Erythroblast (primary cell): ENCODE measurements at regions not wholly inside any gene's neighbourhood (a gene's known extent, or its start where the extent isn't known, plus 50 kb on each side); places are given as distances from the start of the nearest gene placed in this dataset.
"Not testable (repeated sequence)": the region's sequence is repeated elsewhere in the genome, so short reads cannot be mapped to it uniquely, and the experiment has no call there.

Experiments
- GATA1 ChIP-seq: IDR thresholded peaks from 2 replicates; pipeline ENCODE4 v1.6.1; 2011; ENCODE audit warnings: low read depth, mild to moderate bottlenecking, control low read depth, low read length, moderate library complexity
- POLR2A ChIP-seq: IDR thresholded peaks from 2 replicates; pipeline ENCODE4 v1.6.1; 2011; ENCODE audit warnings: mild to moderate bottlenecking, low read length

GRCh38 chr2:144622373-144622772, 102.5 kb upstream of the ZEB2 start:
- TF ChIP-seq POLR2A, GATA1: not testable (repeated sequence)
